GM19455 (cell line): ENCODE measurements at regions not wholly inside any gene's neighbourhood (a gene's known extent, or its start where the extent isn't known, plus 50 kb on each side); places are given as distances from the start of the nearest gene placed in this dataset.

Experiments used
- ATAC-seq: cut with Tn5 transposase; IDR thresholded peaks from one replicate; pipeline ENCODE4 v1.9.1; 2021; ENCODE audit not compliant: unreplicated experiment

GRCh38 chr2:9771101-9771449, 72.2 kb upstream of the TAF1B start:
- no peak for ATAC-seq

- ATAC-seq: no peak
Observed at GRCh38 chr2:9771481-9772017, 71.7 kb upstream of the TAF1B start.

- ATAC-seq: no peak
Observed at GRCh38 chr2:9772035-9772998, 71.0 kb upstream of the TAF1B start.

GRCh38 chr2:9772999-9773902, 70.0 kb upstream of the TAF1B start:
- ATAC-seq: no peak

- no peak for ATAC-seq
Observed at GRCh38 chr2:9773903-9774239, 69.4 kb upstream of the TAF1B start.

- no peak for ATAC-seq
Observed at GRCh38 chr2:9774266-9774665, 69.0 kb upstream of the TAF1B start.

GRCh38 chr2:9775351-9775750, 67.9 kb upstream of the TAF1B start:
- ATAC-seq: no peak

GRCh38 chr2:9775999-9776712, 67.1 kb upstream of the TAF1B start:
- no peak for ATAC-seq

GRCh38 chr2:9777081-9777480, 66.2 kb upstream of the TAF1B start:
- no peak for ATAC-seq

GRCh38 chr2:9778012-9778411, 65.3 kb upstream of the TAF1B start:
- no peak for ATAC-seq

GRCh38 chr2:9778471-9779316, 64.6 kb upstream of the TAF1B start:
- ATAC-seq: no peak

GRCh38 chr2:9779596-9780264, 63.5 kb upstream of the TAF1B start:
- ATAC-seq: no peak

GRCh38 chr2:9780368-9781130, 62.7 kb upstream of the TAF1B start:
- ATAC-seq: no peak

GRCh38 chr2:9781252-9781651, 62.0 kb upstream of the TAF1B start:
- no peak for ATAC-seq

- no peak for ATAC-seq
Observed at GRCh38 chr2:9782197-9782719, 61.0 kb upstream of the TAF1B start.

- no peak for ATAC-seq
Observed at GRCh38 chr2:9789371-9789770, 53.9 kb upstream of the TAF1B start.

- no peak for ATAC-seq
Observed at GRCh38 chr2:9790702-9791225, 52.5 kb upstream of the TAF1B start.

GRCh38 chr2:9791711-9792110, 51.6 kb upstream of the TAF1B start:
- no peak for ATAC-seq
